GM18507 (cell line): ENCODE measurements at regions not wholly inside any gene's neighbourhood (a gene's known extent, or its start where the extent isn't known, plus 50 kb on each side); places are given as distances from the start of the nearest gene placed in this dataset.

Source experiments
- DNase-seq: peaks from one replicate; pipeline ENCODE4 v3.0.0; 2011; ENCODE audit warnings: low read depth; ENCODE audit not compliant: insufficient read length; ENCODE audit errors: extremely low spot score
- FAIRE-seq: peaks from 2 replicates; lab custom pipeline; 2011; peaks lifted over from hg19 to GRCh38; lab: Jason Lieb, UNC

- DNase-seq: no peak
- FAIRE-seq: no peak
Observed at GRCh38 chr3:168925568-168925967, 737.9 kb downstream of the MECOM start.

- DNase-seq (no peak), FAIRE-seq (no peak)
Observed at GRCh38 chr3:168914662-168915061, 748.9 kb downstream of the MECOM start.

DNA sequence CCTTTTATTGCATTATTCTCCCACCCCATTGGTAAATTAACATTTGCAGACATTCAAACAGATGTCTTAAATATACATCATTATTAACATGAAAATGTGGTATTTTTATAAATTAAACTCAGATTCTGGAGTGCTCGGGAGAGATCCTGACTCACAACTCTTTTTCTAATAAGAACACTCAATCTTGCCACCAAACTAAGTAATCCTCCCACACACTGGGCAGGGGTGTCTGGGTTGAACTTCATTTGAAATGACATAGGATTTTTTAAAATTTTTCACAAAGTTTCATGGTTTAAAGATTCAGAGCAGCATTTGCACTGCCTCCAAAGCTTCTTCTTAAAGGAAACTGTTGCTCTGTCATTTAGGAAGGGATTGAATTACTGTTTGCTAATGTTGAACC, 754.3 kb downstream of the MECOM start:
- no peak for FAIRE-seq
- DNase-seq: no peak

DNA sequence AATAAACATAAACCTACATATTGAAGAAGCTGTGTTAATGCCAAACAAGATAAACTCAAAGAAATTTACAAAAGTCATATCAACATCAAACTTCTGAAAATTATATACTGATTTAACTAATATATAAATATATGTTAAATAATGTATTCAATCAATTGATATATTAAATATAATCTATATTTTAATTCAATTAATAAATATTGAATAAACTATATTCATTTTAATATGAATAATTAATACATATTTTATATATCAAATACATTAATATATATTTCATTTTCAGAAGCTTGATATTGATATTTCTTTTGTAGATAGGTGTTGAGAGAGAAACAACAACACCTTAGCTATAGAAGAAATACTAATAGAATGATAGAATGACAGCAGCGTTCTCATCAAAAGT, 768.1 kb downstream of the MECOM start:
- FAIRE-seq: no peak
- DNase-seq: no peak

GRCh38 chr3:168894214-168894613, 769.3 kb downstream of the MECOM start:
- FAIRE-seq (no peak), DNase-seq (no peak)

DNA sequence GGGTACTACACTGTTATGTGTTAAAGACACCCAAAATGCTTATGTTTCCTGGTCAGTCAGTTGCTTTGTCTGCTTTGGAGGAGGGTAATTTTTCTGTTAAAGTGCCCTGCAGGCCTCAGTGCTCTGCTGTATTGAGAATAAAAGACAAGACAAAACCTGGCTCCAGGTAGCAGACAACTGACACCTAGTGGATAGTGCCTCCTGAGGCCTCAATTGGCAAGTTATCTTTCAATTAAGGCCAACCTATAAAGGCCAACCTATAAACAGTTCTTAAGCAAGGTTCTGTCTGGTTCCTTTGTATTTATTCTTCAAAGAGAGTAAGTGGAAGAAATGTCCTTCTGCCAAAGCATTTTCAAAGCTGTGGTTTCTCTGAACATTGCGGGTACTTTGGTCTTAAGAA, 773.8 kb downstream of the MECOM start:
- no peak for DNase-seq

DNA sequence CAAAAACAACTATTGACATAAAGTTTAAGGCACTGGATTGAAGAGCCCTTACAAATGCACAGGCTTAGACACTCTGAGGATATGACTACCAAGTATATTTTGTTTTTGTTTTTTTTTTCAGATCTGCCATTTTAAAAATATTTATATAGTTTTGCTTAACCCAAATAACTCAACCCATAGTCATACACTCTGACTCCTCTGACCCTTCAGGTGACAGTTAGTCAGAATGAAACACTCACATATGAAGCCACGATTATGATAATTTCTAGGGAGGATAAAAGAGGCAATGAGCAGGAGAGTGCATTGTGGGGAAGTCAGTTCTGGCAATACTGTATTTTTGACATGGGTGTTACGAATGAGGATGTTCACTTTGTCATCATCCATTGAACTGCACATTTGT, 774.7 kb downstream of the MECOM start:
- FAIRE-seq: no peak
- DNase-seq: no peak

More for the DNA sequence above, 773.8 kb downstream of the MECOM start:
- no peak for FAIRE-seq

DNA sequence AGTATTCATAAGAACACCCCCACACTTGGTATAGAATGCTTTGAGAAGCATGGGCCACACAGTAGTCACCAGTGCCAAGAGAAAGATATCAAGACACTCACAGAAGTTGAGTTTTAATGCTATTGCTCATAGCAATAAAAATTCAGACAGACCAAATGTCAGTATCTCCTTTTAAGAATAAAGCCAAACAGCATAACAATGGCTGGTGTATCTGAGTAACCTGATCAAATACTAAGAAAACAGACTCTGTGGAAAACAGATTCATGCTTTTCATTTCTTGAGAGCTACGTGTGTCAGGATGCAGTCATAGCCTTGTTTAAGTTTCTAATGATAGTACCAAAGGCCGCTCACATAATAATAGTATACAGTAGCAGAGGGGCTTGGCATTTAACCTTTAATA, 778.5 kb downstream of the MECOM start:
- DNase-seq (no peak), FAIRE-seq (no peak)

GRCh38 chr3:168884353-168884903, 779.1 kb downstream of the MECOM start:
- FAIRE-seq (no peak), DNase-seq (no peak)

GRCh38 chr3:168883145-168883544, 780.4 kb downstream of the MECOM start:
- no peak for FAIRE-seq
- DNase-seq: no peak

GRCh38 chr3:168881804-168882203, 781.7 kb downstream of the MECOM start:
- DNase-seq (no peak), FAIRE-seq (no peak)

- no peak for FAIRE-seq
- DNase-seq: no peak
Observed at GRCh38 chr3:168878655-168879054, 782.9 kb upstream of the GOLIM4 start.

DNA sequence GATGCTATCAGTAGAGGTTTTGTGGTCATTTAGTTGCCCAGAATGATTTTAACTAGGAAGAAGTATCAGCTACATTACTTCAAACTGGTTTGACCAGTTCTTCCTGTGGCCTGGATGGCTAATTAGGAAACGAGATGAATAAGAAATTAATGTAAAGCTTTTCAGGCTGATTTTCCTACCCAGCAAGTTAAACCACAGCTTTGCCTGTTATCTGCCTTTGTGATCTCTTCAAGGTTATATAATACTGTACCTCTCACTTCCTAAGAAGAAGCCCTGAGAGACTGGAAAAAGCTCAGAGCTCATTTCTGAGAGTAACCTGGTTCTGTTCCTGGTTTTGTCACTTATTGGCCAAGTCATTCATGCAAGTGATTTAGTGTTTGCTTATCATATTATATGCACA, 782.2 kb upstream of the GOLIM4 start:
- no peak for FAIRE-seq
- DNase-seq: no peak

DNA sequence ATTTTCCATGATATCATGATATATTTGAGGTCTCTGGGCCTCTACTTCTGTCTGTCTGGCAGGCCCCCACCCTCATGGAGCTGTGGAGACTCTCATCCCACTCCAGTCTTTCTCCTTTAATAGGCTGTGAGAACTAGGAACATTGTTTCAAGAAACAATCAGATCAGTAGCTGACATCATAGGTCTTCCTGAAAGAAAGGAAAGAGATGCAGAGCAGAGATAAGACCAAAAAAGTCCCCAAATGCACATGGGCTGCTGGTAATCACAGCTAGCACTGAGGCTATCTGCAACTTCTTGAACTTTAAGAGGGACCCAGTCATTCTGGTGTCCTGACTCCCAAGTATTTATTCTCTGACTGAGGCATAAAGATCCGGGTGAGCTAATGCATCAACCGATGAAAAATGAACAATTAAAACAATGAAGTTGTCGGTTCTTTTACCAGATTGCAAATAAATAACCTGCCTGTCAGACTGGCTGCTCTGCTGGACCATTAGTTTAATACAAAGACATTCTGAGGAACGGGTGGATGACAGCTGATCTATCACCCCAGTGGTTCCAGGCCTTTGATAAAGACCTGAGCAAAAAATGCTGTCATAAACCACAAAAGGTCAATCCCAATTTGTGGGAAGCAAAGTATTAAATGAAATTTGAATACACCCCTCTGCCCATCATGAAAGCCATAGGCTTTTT, 780.8 kb upstream of the GOLIM4 start:
- FAIRE-seq (no peak), DNase-seq (no peak)

GRCh38 chr3:168872826-168873225, 777.1 kb upstream of the GOLIM4 start:
- DNase-seq: no peak
- no peak for FAIRE-seq

- no peak for DNase-seq
- FAIRE-seq: no peak
Observed at GRCh38 chr3:168870892-168871291, 775.2 kb upstream of the GOLIM4 start.

- DNase-seq (no peak), FAIRE-seq (no peak)
Observed at GRCh38 chr3:168865022-168865551, 769.4 kb upstream of the GOLIM4 start.

- DNase-seq (no peak), FAIRE-seq (no peak)
Observed at GRCh38 chr3:168864107-168865021, 768.6 kb upstream of the GOLIM4 start.

GRCh38 chr3:168863561-168863960, 767.8 kb upstream of the GOLIM4 start:
- DNase-seq (no peak), FAIRE-seq (no peak)

DNA sequence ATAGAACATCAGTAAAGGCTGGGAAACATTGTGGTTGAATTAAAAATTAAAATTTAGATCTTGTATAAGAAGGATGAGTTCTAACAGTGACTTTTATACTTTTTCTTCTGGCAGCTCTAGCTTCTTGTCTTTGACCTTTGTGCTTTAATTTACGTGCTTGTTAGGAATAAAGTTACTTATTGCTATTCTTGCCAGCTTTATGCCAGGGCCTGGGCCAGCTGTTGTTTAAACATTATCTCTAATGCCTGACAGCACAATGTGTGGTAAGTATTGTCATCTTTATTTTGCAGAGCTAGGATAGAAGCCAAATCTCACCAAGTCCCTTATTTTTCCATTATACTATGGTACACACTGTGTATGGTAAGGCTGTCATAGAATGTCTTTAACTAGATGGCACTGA, 766.7 kb upstream of the GOLIM4 start:
- FAIRE-seq (no peak), DNase-seq (no peak)
